NCI-H526 treated with DMSO at 0.1 percent for 48 hours (cell line): ENCODE measurements at regions not wholly inside any gene's neighbourhood (a gene's known extent, or its start where the extent isn't known, plus 50 kb on each side); places are given as distances from the start of the nearest gene placed in this dataset.

Experiments
- DNase-seq: peaks from one replicate; lab custom pipeline; 2025; lab: John Stamatoyannopoulos, UW

GRCh38 chr13:37163641-37164265, 58.3 kb upstream of the CSNK1A1L start:
- DNase-seq, result no peak

DNA sequence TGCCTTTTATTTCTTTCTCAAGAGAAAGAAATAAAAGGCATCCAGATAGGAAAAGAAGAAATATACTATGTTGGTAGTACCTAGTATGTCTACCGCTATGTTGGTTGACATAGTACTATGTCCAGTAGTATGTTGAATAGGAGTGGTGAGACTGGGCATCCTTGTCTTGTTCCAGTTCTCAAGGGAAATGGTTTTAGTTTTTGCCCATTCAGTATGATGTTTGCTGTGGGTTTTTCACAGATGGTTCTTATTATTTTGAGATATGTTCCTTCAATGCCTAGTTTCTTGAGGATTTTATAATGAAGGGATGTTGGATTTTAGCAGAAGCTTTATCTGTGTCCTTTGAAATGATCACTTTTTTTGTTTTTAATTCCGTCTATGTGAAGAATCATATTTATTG, 53.0 kb upstream of the CSNK1A1L start:
- no peak for DNase-seq

GRCh38 chr13:37155613-37156097, 50.2 kb upstream of the CSNK1A1L start:
- DNase-seq, result peak; percentile 70
